Muscle layer of colon (tissue), 2 donors: ENCODE measurements at regions not wholly inside any gene's neighbourhood (a gene's known extent, or its start where the extent isn't known, plus 50 kb on each side); places are given as distances from the start of the nearest gene placed in this dataset.
"Not testable (repeated sequence)": the region's sequence is repeated elsewhere in the genome, so short reads cannot be mapped to it uniquely, and the experiment has no call there.

Experiments used
- H3K27ac ChIP-seq: one replicate; pipeline ENCODE4 v1.7.0; 2013; ENCODE audit warnings: low read depth, mild to moderate bottlenecking, low read length, moderate library complexity
- H3K27me3 ChIP-seq, 2 donors: one replicate each; pipeline ENCODE4 v1.7.0; 2013; ENCODE audit warnings: low read length in 2 of 2, mild to moderate bottlenecking in 2 of 2; ENCODE audit not compliant: insufficient read depth in 2 of 2, control insufficient read depth in 1 of 2
- H3K36me3 ChIP-seq: one replicate; pipeline ENCODE4 v1.7.0; 2013; ENCODE audit warnings: mild to moderate bottlenecking, low read length; ENCODE audit not compliant: insufficient read depth
- H3K4me1 ChIP-seq: one replicate; pipeline ENCODE4 v1.7.0; 2013; ENCODE audit warnings: mild to moderate bottlenecking, low read length; ENCODE audit not compliant: insufficient read depth
- H3K4me3 ChIP-seq, 2 donors: one replicate each; pipeline ENCODE4 v1.7.0; 2013; ENCODE audit warnings: low read length in 2 of 2, low read depth in 1 of 2, mild to moderate bottlenecking in 1 of 2, moderate library complexity in 1 of 2
- H3K9ac ChIP-seq: one replicate; pipeline ENCODE4 v1.7.0; 2013; ENCODE audit warnings: low read length
- H3K9me3 ChIP-seq: one replicate; pipeline ENCODE4 v1.7.0; 2013; ENCODE audit warnings: mild to moderate bottlenecking, low read length
- donor health status: abdominal sarcoma.
- donor health status: Adenocarcinoma of cecum.

GRCh38 chr20:19130613-19130984, 81.8 kb upstream of the SLC24A3 start:
- Histone ChIP-seq H3K9me3 (no peaks in the 10 kb centered on the region), H3K36me3 (no peaks in the 10 kb centered on the region), H3K27me3 (no peaks in the 10 kb centered on the region), H3K4me1 (no peaks in the 10 kb centered on the region), H3K9ac (no peak overlapping the region), H3K4me3 (no peak overlapping the region), H3K27ac (no peak overlapping the region)

- Histone ChIP-seq H3K9me3 (no peaks in the 10 kb centered on the region), H3K4me1 (no peaks in the 10 kb centered on the region)
Observed at GRCh38 chr20:19137641-19138040, 74.8 kb upstream of the SLC24A3 start.

GRCh38 chr20:19138758-19139157, 73.7 kb upstream of the SLC24A3 start:
- H3K27me3 ChIP-seq: no peaks in the 10 kb centered on the region
- no peak overlapping the region for H3K9ac ChIP-seq
- H3K27ac ChIP-seq: no peak overlapping the region
- no peaks in the 10 kb centered on the region for H3K36me3 ChIP-seq
- no peak overlapping the region for H3K4me3 ChIP-seq
- no peaks in the 10 kb centered on the region for H3K9me3 ChIP-seq
- no peaks in the 10 kb centered on the region for H3K4me1 ChIP-seq

More at GRCh38 chr20:19137641-19138040, 74.8 kb upstream of the SLC24A3 start:
- H3K36me3 ChIP-seq: no peaks in the 10 kb centered on the region
- H3K4me3 ChIP-seq: no peak overlapping the region
- no peaks in the 10 kb centered on the region for H3K27me3 ChIP-seq
- no peak overlapping the region for H3K9ac ChIP-seq
- no peak overlapping the region for H3K27ac ChIP-seq

GRCh38 chr20:19139584-19139983, 72.9 kb upstream of the SLC24A3 start:
- not testable (repeated sequence) for H3K27me3 ChIP-seq, H3K36me3 ChIP-seq, H3K4me1 ChIP-seq, H3K4me3 ChIP-seq, H3K27ac ChIP-seq, H3K9me3 ChIP-seq, H3K9ac ChIP-seq

GRCh38 chr20:19141998-19142397, 70.4 kb upstream of the SLC24A3 start:
- Histone ChIP-seq H3K9ac (no peak overlapping the region), H3K36me3 (no peaks in the 10 kb centered on the region), H3K27ac (no peak overlapping the region), H3K27me3 (no peaks in the 10 kb centered on the region), H3K4me1 (no peaks in the 10 kb centered on the region), H3K4me3 (no peak overlapping the region), H3K9me3 (no peaks in the 10 kb centered on the region)

DNA sequence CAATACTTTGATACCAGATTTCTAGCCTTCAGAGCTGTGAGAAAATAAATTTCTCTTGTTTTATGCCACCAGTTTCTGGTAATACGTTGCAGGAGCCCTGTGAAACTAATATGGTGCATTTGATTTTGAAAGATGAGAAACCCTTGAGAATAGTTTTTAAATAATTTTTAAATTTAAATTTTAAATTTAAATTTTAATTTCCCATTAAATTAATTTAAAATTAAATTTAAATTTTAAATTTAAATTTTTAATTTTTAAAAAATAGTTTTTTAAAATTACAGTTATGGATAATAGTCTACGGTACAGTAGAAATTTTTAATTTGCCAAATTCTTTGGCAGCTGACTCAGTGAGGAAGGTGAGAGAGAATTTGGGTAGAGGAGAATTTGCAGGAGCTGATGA, 68.6 kb upstream of the SLC24A3 start:
- H3K4me3 ChIP-seq: no peak overlapping the region
- H3K9me3 ChIP-seq: no peaks in the 10 kb centered on the region
- H3K27me3 ChIP-seq: no peaks in the 10 kb centered on the region
- H3K4me1 ChIP-seq: no peaks in the 10 kb centered on the region
- no peak overlapping the region for H3K9ac ChIP-seq
- H3K36me3 ChIP-seq: no peaks in the 10 kb centered on the region
- H3K27ac ChIP-seq: no peak overlapping the region

DNA sequence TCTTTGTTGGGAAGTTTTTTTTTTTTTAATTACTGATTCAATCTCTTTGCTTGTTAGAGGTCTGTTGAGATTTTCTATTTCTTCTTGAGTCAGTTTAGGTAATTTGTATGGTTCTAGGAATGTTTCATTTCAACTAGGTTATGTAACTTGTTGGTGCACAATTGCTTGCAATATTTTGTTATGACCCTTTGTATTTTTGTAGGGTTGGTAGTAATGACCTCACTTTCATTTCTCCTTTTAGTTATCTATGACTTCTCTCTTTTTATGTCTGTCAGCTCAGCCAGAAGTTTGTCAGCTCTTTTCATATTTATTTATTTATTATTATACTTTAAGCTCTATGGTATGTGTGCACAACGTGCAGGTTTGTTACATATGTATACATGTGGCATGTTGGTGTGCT, 51.1 kb upstream of the SLC24A3 start:
- H3K27me3 ChIP-seq: no peaks in the 10 kb centered on the region
- H3K4me3 ChIP-seq: no peak overlapping the region
- no peaks in the 10 kb centered on the region for H3K9me3 ChIP-seq
- H3K4me1 ChIP-seq: no peaks in the 10 kb centered on the region
- H3K36me3 ChIP-seq: no peaks in the 10 kb centered on the region
- no peak overlapping the region for H3K9ac ChIP-seq
- H3K27ac ChIP-seq: no peak overlapping the region
